C1 segment of cervical spinal cord (tissue), 14 donors: ENCODE measurements at regions not wholly inside any gene's neighbourhood (a gene's known extent, or its start where the extent isn't known, plus 50 kb on each side); places are given as distances from the start of the nearest gene placed in this dataset.
A peak's percentile ranks its signal among the peaks of the same experiment; 100 is the strongest.

Experiments
- DNase-seq, 14 donors: peaks; one replicate each; lab custom pipeline; 2025; lab: John Stamatoyannopoulos, UW

- DNase-seq: no peak
Observed at GRCh38 chr11:116122697-116123472, 618.7 kb upstream of the CADM1 start.

DNA sequence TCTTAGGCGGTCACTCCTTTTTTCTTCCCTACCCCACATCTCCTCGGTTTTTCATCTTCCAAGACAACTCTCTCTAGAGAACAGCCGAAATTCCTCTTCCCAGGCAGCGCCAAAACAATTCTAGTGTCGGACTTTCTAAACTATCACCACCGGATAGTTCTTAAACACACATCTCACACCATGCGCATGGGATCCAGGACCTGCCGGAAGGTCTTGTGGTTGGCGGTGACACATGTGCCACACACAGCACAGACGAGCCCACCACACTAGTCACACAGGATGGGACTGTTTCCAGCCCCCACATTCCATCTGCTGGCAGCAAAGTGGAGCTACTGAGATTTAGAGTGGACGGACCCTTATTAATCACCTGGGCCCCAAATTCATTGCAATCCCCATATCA is 614.9 kb upstream of the CADM1 start:
- no peak for DNase-seq

- no peak for DNase-seq
Observed at GRCh38 chr11:116118138-116118470, 613.9 kb upstream of the CADM1 start.

DNA sequence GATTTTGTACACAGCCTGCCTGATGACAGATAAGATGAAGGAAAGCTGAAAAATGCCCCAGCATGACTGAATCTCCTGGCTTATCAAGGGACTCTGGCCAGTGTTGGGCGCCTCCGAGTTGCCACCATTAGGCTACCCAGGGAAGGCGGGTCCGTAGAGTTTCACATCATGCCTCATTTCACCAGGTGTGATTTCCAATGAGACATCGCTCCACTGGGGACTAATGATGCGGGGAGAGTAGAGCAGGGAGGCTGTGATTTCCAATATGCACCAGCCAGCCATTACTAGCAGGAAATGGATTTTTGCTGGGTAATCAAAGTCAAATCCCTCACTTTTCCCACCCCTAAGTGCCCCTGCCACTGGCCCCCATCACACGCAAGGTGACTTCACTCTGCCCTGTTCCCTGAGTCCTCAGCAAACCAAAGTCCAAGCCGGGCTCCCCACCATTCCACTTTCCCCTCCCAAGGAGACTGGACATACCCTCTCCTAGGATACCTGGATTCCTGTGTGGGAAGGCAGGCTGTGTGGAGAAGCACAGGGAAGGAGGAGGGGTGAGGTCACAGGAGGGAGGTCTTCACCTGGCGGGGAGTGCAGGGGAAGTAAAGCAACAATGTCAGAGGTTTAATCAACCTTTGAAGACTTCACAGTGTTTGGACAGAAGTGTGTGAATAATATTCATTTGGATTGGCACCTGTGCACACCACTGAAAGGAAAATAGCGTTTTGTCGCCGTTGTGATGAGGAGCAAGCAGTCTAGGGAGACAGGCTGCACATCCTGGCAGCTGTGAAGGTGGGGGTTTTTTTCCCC is 613.3 kb upstream of the CADM1 start:
- DNase-seq: no peak

GRCh38 chr11:116115801-116116200 is 611.6 kb upstream of the CADM1 start:
- no peak for DNase-seq

GRCh38 chr11:116114198-116114651 is 610.0 kb upstream of the CADM1 start:
- peak in 4 of 14 donors; percentile 5 to 66 (median 28) for DNase-seq

DNA sequence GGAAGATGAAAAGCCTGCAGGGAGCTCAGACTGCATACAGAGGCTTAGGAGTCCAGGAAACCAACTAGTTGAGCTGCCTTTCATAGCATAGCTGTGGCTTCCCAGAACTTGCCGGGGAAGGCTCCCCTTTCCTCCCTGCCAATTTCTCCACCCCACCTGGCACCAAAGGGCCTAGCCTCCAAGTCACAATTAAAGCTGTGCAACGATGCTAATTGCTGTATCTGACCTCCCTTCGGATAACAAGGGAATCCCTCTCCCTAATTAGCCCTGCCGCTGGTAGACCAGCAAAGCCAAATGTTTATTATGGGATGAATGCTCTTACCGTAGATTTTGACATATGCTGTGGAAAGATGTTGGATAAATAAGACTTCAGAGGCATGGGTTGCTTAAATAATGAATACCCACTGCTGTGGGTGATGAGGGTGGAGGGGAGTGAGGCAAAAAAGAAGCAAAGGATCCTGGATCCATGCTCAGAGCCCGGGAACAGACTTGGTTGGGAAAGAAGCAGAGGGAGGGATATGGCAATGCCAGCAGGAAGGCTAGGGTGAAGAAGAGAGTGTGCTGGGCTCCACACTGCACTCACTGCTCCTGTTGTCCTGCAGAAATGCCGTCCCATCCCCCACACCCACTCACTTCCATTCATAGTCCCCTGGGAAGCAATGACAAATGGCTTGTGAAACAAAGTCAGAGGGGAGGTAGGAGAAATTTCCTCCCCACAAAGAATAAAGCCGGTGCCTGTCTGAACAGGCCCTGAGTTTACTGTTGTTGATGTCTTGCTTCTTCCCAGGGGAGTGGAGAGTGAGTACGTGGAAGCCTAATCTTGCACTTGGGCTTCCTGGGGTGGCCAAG is 608.1 kb upstream of the CADM1 start:
- DNase-seq: peak in 1 of 14 donors; percentile 54

- DNase-seq: no peak
Observed at GRCh38 chr11:116111546-116111945, 607.3 kb upstream of the CADM1 start.

- DNase-seq: no peak
Observed at GRCh38 chr11:116110802-116111201, 606.6 kb upstream of the CADM1 start.

- DNase-seq: no peak
Observed at GRCh38 chr11:116110356-116110755, 606.1 kb upstream of the CADM1 start.

DNA sequence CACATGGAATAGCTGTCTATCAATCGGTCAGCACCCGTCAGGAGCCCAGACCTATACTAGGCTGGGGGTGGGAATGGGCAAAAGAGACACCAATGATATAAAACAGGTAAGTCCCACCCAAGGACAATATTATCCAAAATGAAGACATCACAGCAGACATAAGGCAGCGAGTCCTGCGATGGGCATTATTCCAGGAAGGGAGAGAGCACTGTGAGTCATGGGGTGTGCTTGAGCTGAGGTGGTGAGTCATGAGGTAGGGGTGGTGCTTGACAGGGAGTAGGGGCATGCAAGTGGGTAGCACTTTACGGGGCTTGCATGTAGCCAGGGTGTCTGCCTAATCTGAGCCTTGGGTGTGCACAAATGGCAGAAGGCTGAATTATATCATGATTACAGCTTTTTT is 605.0 kb upstream of the CADM1 start:
- DNase-seq: peak in 1 of 14 donors; percentile 1

- DNase-seq: no peak
Observed at GRCh38 chr11:116108161-116108560, 603.9 kb upstream of the CADM1 start.

DNA sequence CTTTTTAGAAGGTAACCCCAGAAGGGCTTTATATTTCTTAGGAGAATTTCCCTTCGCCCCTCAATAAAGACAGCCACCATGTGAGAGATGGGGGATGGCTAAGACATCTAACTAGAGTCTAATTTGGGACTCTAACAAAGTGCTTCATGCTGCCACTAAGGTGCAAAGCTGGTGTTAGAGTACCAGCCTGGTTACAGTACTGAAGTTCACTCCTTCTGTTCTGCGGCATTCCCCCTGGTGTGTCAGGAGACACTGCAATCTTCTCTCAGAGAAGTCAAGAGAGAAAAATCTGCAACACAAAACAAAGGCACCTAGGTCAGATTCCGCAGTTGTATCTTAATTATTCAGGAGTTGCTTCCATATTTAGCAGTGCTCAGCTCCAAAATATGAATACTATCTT is 603.0 kb upstream of the CADM1 start:
- no peak for DNase-seq

DNA sequence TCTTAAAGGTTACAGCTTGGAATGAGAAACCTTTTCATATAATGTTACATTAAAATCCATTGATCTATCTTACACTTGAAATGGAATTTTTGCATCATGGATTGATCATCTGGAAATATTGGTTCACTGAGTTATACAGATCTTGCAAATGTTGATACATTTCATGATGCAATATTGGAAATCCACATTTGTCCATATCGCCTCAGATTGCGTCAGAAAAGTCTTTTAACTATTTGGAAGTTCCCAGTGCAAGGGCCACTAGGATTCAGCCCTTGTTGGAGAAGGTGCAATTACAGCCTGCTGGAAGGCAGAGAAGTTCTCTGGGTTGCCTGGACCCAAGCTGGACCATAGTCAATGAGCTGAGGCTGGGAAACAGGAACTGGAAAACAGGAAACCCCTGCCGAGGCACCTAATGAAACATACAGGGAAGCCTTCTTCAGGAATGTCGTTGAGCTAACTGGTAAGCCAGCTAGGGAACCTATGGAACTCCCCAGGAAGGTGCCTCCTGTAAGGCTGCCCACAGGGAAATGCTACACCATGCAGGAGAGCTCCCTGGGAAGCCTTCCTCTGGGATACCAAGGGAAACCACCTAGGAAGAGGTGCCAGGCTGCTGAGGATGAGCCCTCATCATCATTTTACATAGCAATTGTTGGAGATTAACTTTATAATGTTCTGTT is 600.4 kb upstream of the CADM1 start:
- no peak for DNase-seq

GRCh38 chr11:116101902-116102301 is 597.7 kb upstream of the CADM1 start:
- DNase-seq: no peak

GRCh38 chr11:116100016-116100415 is 595.8 kb upstream of the CADM1 start:
- no peak for DNase-seq

DNA sequence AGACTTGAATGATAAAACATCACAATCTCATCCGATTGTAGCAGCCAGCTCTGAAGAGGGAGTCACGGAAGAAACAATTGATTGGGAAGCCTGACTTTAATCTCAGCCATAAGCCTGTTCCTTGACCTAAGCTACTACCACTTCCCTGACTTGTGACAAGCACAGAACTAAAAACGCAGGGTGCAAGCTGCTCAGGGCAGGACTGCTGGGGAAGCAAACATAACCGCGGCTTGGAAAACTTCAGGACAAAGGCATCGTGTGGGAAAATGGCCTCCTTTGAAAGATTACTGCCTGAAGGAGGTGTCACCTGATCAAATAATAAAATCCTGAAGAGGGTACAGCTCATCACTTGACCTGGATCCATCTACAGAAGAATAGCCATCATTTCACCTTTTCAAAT is 595.3 kb upstream of the CADM1 start:
- DNase-seq: no peak

DNA sequence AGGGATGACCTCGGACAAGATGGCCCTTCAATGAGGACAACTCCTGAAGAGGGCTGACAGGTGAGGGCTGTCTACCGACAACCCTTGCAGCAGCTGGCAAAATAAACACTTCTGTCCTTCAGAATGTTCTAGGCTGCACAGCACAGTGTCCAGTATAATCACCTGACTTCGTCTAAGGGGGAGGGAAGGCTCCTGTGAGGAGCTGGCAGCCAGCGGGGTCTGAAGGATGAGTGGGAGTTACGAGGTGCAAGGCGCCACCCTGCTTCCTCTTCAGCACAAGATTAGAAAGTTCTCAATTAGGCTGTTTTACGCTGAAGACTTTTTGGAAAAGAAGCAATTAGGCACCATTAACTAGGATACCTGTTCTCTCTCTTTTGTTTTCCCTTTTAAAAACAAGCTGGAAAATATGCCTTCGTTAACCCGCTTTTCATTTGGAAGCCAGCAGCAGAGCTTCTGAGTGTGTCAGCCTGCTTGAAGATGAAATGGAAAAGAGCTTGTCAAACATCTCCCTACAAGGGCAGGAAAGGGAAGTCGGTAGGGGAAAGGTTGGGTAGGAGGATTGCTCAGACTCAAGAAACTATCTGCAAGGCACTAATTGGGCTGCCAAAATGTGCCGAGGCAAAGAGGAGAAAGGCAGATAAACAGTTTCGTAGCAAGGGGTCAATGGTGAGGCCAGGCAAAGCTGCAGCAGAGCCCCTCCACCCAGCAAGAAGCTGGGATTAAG is 592.2 kb upstream of the CADM1 start:
- no peak for DNase-seq

- DNase-seq: peak in 1 of 14 donors; percentile 24
Observed at GRCh38 chr11:116093481-116094270, 589.5 kb upstream of the CADM1 start.

DNA sequence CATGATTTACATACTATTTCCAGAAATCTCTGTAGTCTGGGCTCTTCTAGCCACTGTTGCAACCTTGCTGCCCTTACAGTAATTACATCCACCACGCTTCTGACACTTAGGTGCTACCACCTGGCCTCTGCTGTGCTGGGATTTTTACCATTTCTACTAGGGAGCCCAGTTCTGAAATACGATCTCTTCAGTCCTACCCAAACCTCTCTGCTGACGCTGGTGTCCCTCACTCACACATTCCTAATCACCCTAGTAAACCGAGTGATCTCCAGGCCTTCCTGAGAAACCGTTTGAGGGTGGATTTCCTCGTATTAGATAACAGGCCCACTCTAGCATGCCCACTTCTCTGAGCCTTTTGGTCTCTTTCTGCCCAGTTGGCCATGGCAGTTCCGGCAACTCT is 588.9 kb upstream of the CADM1 start:
- no peak for DNase-seq
